Esophagus squamous epithelium (tissue), 5 donors: ENCODE measurements at regions not wholly inside any gene's neighbourhood (a gene's known extent, or its start where the extent isn't known, plus 50 kb on each side); places are given as distances from the start of the nearest gene placed in this dataset.

Experiments used
- DNase-seq: peaks from one replicate; lab custom pipeline; 2025; lab: John Stamatoyannopoulos, UW
- H3K27ac ChIP-seq, 4 donors: fragments of 200-600 bp; sonication (generic); one replicate each; pipeline ENCODE4 v1.5.1; 2016 to 2019; ENCODE audit warnings: mild to moderate bottlenecking in 1 of 4
- H3K27me3 ChIP-seq, 4 donors: fragments of 200-600 bp; sonication (generic); 1 replicate in 3 of 4; 2 replicates in 1 of 4; pipeline versions ENCODE4 v1.5.1 to v1.6.0; 2017 to 2021; ENCODE audit warnings: antibody characterized with exemption in 1 of 4
- H3K36me3 ChIP-seq, 3 donors: fragments of 200-600 bp; sonication (generic); one replicate each; pipeline ENCODE4 v1.5.1; 2016 to 2019
- H3K4me1 ChIP-seq, 3 donors: fragments of 200-600 bp; sonication (generic); one replicate each; pipeline ENCODE4 v1.5.1; 2017 to 2019
- H3K4me3 ChIP-seq, 4 donors: fragments of 200-600 bp; sonication (generic); 1 replicate in 3 of 4; 2 replicates in 1 of 4; pipeline ENCODE4 v1.5.1; 2016 to 2019; ENCODE audit warnings: mild to moderate bottlenecking in 2 of 4, moderate library complexity in 1 of 4
- H3K9me3 ChIP-seq, 3 donors: fragments of 200-600 bp; sonication (generic); one replicate each; pipeline ENCODE4 v1.5.1; 2016 to 2019
- POLR2A ChIP-seq, 4 donors: fragments of 450-650 bp; IDR thresholded peaks; one replicate each; pipeline ENCODE4 v1.6.1; 2017; ENCODE audit warnings: antibody characterized with exemption in 4 of 4, mild to moderate bottlenecking in 4 of 4, moderate library complexity in 3 of 4
- WGBS, 2 donors: methylation state at CpG; one replicate each; pipeline ENCODE4 v1.1.5; 2018; 5-methylcytosine and 5-hydroxymethylcytosine counted together
- intact Hi-C: fragments of 100-400 bp; cut with DNase I; formaldehyde crosslinking; loops from one replicate; pipeline ENCODE4 v1.15.0; 2022
- TF ChIP-seq, protein P1 (sequence below), 6 experiments: fragments of 450-650 bp in 4 of 6; fragments of 200-600 bp in 2 of 6; sonication (generic) in 2 of 6; IDR thresholded peaks; one replicate each; pipeline ENCODE4 v1.5.1; 2016 to 2019; ENCODE audit warnings: antibody characterized with exemption in 6 of 6, mild to moderate bottlenecking in 4 of 6, moderate library complexity in 4 of 6
- donor health status: DM: yes; HTN: yes; CAD: no.

- no peaks in the 10 kb centered on the region for H3K9me3 ChIP-seq
- H3K27ac ChIP-seq, result no peak overlapping the region
- H3K27me3 ChIP-seq, result no peaks in the 10 kb centered on the region
- no peak for DNase-seq
- peaks cover 0 to 12% (median 4%) of the 10 kb centered on the region in 3 donors for H3K4me1 ChIP-seq
- no peaks in the 10 kb centered on the region for H3K36me3 ChIP-seq
- WGBS, 2 donors, result 47 to 52% methylated on average over 1 of the region's 1 CpG
- intact Hi-C loops, result no loop called here
- no peak overlapping the region for H3K4me3 ChIP-seq
- TF ChIP-seq, protein P1, sequence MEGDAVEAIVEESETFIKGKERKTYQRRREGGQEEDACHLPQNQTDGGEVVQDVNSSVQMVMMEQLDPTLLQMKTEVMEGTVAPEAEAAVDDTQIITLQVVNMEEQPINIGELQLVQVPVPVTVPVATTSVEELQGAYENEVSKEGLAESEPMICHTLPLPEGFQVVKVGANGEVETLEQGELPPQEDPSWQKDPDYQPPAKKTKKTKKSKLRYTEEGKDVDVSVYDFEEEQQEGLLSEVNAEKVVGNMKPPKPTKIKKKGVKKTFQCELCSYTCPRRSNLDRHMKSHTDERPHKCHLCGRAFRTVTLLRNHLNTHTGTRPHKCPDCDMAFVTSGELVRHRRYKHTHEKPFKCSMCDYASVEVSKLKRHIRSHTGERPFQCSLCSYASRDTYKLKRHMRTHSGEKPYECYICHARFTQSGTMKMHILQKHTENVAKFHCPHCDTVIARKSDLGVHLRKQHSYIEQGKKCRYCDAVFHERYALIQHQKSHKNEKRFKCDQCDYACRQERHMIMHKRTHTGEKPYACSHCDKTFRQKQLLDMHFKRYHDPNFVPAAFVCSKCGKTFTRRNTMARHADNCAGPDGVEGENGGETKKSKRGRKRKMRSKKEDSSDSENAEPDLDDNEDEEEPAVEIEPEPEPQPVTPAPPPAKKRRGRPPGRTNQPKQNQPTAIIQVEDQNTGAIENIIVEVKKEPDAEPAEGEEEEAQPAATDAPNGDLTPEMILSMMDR (IDR thresholded peaks at IDR 0.05), result no peak
- TF ChIP-seq POLR2A (IDR thresholded peaks at IDR 0.05), result no peak
Measured at GRCh38 chr1:101136739-101137138, 100.1 kb upstream of the S1PR1 start.

GRCh38 chr1:101136271-101136670 is 100.5 kb upstream of the S1PR1 start:
- WGBS, 2 donors, result 25 to 45% methylated on average over 3 of the region's 3 CpGs
- no peak for DNase-seq
- intact Hi-C loops, result no loop called here
- Histone ChIP-seq H3K27ac (no peak overlapping the region), H3K36me3 (no peaks in the 10 kb centered on the region), H3K9me3 (no peaks in the 10 kb centered on the region), H3K4me3 (no peak overlapping the region), H3K27me3 (no peaks in the 10 kb centered on the region), H3K4me1 (peaks cover 0 to 12% (median 4%) of the 10 kb centered on the region in 3 donors)
- TF ChIP-seq, protein P1 (IDR thresholded peaks at IDR 0.05), result no peak
- TF ChIP-seq POLR2A (IDR thresholded peaks at IDR 0.05), result no peak

- no peak for DNase-seq
- Histone ChIP-seq H3K36me3 (no peaks in the 10 kb centered on the region), H3K9me3 (no peaks in the 10 kb centered on the region), H3K27ac (no peak overlapping the region), H3K4me3 (no peak overlapping the region), H3K4me1 (peaks cover 0 to 12% (median 4%) of the 10 kb centered on the region in 3 donors), H3K27me3 (no peaks in the 10 kb centered on the region)
- 86 to 95% methylated on average over 2 of the region's 2 CpGs for WGBS, 2 donors
- intact Hi-C loops, result no loop called here
- TF ChIP-seq, protein P1 (IDR thresholded peaks at IDR 0.05), result no peak
- TF ChIP-seq POLR2A (IDR thresholded peaks at IDR 0.05), result no peak
Measured at GRCh38 chr1:101135526-101135925, 101.3 kb upstream of the S1PR1 start.

DNA sequence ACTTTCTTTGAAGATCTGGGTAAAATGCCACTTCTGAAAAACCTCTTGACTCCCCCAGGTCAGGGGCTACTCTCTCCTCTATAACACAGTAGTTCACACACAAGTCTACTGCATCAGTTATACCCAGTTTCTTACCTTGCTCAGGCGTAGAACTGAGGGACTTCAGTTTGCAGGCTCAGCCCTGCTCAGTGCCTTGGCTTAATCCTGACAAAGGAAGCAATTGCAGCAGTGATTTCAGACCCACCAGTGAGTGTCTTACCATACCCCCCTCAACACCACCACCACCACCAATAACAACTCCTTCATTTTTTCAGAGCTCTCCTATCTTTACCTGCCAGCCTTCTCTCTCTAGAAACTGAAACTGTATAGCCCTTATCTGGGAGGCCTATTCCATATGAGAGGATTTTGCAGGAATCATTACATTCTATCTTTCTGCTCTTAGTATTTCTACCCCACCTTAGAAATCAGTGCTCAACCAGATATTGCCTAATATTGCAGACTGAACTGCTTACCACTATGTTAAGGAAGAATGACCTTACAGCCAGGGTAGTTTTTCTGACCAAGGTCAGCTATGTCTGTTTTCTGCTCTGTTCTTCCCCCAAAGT is 105.5 kb upstream of the S1PR1 start:
- Histone ChIP-seq H3K36me3 (no peaks in the 10 kb centered on the region), H3K27ac (no peak overlapping the region), H3K27me3 (no peaks in the 10 kb centered on the region), H3K9me3 (no peaks in the 10 kb centered on the region), H3K4me1 (peaks cover 0 to under 1% (median under 1%) of the 10 kb centered on the region in 3 donors), H3K4me3 (no peak overlapping the region)
- intact Hi-C loops, result no loop called here
- no peak for TF ChIP-seq POLR2A (IDR thresholded peaks at IDR 0.05)
- TF ChIP-seq, protein P1 (IDR thresholded peaks at IDR 0.05), result no peak
- WGBS, 2 donors, result 83 to 86% methylated on average over 1 of the region's 1 CpG
- DNase-seq, result no peak

GRCh38 chr1:101130673-101131072 is 105.1 kb upstream of the DPH5 start:
- DNase-seq, result no peak
- WGBS, 2 donors, result 77 to 83% methylated on average over 6 of the region's 6 CpGs
- Histone ChIP-seq H3K9me3 (no peaks in the 10 kb centered on the region), H3K27me3 (no peaks in the 10 kb centered on the region), H3K4me3 (no peak overlapping the region), H3K36me3 (no peaks in the 10 kb centered on the region), H3K4me1 (no peaks in the 10 kb centered on the region), H3K27ac (no peak overlapping the region)
- TF ChIP-seq POLR2A (IDR thresholded peaks at IDR 0.05), result no peak
- TF ChIP-seq, protein P1 (IDR thresholded peaks at IDR 0.05), result no peak
- intact Hi-C loops, result no loop called here
